SK-N-SH (cell line): ENCODE measurements at regions not wholly inside any gene's neighbourhood (a gene's known extent, or its start where the extent isn't known, plus 50 kb on each side); places are given as distances from the start of the nearest gene placed in this dataset.

ENCODE experiments used
- GABPA ChIP-seq: IDR thresholded peaks from 2 replicates; pipeline ENCODE4 v1.4.0; 2012; ENCODE audit warnings: low read depth, mild to moderate bottlenecking
- RXRA ChIP-seq: IDR thresholded peaks from 2 replicates; pipeline ENCODE4 v1.4.0; 2012; ENCODE audit warnings: low read depth, mild to moderate bottlenecking, borderline replicate concordance
- SIN3A ChIP-seq: IDR thresholded peaks from 2 replicates; pipeline ENCODE4 v1.6.1; 2012; ENCODE audit warnings: low read depth, mild to moderate bottlenecking, low read length, moderate library complexity, borderline replicate concordance
- TAF1 ChIP-seq: IDR thresholded peaks from 2 replicates; pipeline ENCODE4 v1.6.1; 2012; ENCODE audit warnings: low read depth, mild to moderate bottlenecking, low read length, moderate library complexity, borderline replicate concordance
- YY1 ChIP-seq: IDR thresholded peaks from 2 replicates; pipeline ENCODE4 v1.4.0; 2012; ENCODE audit warnings: low read depth, mild to moderate bottlenecking
- TF ChIP-seq, protein P1 (sequence below): fragments of 200-600 bp; sonication (generic); IDR thresholded peaks from 2 replicates; pipeline ENCODE4 v1.6.1; 2017; ENCODE audit warnings: antibody characterized with exemption, mild to moderate bottlenecking, moderate library complexity

DNA sequence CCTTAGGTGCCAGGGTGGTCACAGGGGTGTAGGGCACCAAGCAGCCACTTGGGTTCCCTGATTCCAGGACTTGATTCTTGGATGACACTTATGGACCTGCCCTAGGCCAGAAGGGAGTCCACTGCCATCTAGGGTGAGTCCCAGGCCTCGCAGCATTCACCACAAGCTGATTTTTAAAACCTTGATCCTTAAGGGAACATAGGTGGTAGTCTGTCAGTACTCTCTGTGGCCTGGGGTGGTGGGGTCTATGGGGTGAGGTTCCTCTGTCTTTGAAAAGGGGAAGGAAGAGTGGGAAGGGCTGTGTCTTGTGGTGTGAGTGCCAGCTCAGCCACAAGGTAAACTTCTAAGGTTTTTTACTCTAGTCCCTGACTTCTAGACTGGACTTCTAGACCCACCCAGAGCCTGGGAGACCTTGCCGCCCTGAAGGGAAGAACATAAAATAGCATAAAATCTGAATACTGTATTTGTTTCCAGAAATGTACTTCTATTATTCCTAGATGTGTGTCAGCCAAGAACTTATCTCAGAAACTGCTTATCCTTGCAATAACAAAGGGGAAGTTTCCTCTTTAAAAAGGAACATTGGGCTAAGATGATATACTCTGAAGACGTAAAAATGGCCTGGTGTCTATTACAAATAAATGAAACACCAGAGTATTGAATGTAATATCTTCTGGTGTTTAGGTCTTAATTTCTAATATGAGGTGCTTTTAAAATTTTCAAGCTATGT lies 757.3 kb downstream of the LTN1 start:
- no peak for TF ChIP-seq GABPA
- no peak for TF ChIP-seq SIN3A
- TF ChIP-seq, protein P1, sequence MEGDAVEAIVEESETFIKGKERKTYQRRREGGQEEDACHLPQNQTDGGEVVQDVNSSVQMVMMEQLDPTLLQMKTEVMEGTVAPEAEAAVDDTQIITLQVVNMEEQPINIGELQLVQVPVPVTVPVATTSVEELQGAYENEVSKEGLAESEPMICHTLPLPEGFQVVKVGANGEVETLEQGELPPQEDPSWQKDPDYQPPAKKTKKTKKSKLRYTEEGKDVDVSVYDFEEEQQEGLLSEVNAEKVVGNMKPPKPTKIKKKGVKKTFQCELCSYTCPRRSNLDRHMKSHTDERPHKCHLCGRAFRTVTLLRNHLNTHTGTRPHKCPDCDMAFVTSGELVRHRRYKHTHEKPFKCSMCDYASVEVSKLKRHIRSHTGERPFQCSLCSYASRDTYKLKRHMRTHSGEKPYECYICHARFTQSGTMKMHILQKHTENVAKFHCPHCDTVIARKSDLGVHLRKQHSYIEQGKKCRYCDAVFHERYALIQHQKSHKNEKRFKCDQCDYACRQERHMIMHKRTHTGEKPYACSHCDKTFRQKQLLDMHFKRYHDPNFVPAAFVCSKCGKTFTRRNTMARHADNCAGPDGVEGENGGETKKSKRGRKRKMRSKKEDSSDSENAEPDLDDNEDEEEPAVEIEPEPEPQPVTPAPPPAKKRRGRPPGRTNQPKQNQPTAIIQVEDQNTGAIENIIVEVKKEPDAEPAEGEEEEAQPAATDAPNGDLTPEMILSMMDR: no peak
- no peak for TF ChIP-seq TAF1
- TF ChIP-seq YY1: no peak
- no peak for TF ChIP-seq RXRA
